Body of pancreas (tissue), 4 donors: ENCODE measurements at regions not wholly inside any gene's neighbourhood (a gene's known extent, or its start where the extent isn't known, plus 50 kb on each side); places are given as distances from the start of the nearest gene placed in this dataset.

ENCODE experiments used
- ATAC-seq: fragments of 150-250 bp; one replicate; pipeline ENCODE4 v1.9.1; 2016
- DNase-seq, 4 donors: peaks; one replicate each; pipeline ENCODE4 v3.0.0-alpha.2; 2019
- H3K27ac ChIP-seq, 4 donors: fragments of 200-600 bp; sonication (generic); 1 replicate in 3 of 4; 2 replicates in 1 of 4; pipeline versions ENCODE4 v1.5.1 to v1.6.1; 2016 to 2019; ENCODE audit warnings: mild to moderate bottlenecking in 1 of 4, mixed read lengths in 1 of 4, moderate library complexity in 1 of 4
- H3K27me3 ChIP-seq, 2 donors: fragments of 200-600 bp; sonication (generic); one replicate each; pipeline ENCODE4 v1.6.0; 2016; ENCODE audit warnings: mild to moderate bottlenecking in 1 of 2
- H3K36me3 ChIP-seq, 2 donors: fragments of 200-600 bp; sonication (generic); replicated peaks in 1 of 2; 2 replicates each; pipeline ENCODE4 v1.5.1; 2016; ENCODE audit warnings: low read depth in 2 of 2; ENCODE audit not compliant: insufficient read depth in 1 of 2
- H3K4me1 ChIP-seq: fragments of 200-600 bp; sonication (generic); one replicate; pipeline ENCODE4 v1.6.0; 2016
- H3K4me3 ChIP-seq, 2 donors: fragments of 200-600 bp; sonication (generic); 1 replicate in 1 of 2; 2 replicates in 1 of 2; pipeline ENCODE4 v1.5.1; 2016 to 2019
- H3K9me3 ChIP-seq, 3 donors: fragments of 200-600 bp; sonication (generic); 1 replicate in 2 of 3; 2 replicates in 1 of 3; pipeline ENCODE4 v1.5.1; 2016
- CTCF ChIP-seq, 7 experiments: fragments of 450-650 bp in 4 of 7; fragments of 200-600 bp in 3 of 7; sonication (generic) in 3 of 7; IDR thresholded peaks; one replicate each; pipeline ENCODE4 v1.5.1; 2016 to 2019; ENCODE audit warnings: antibody characterized with exemption in 7 of 7
- POLR2A ChIP-seq, 3 donors: fragments of 450-650 bp; IDR thresholded peaks; one replicate each; pipeline ENCODE4 v1.6.1; 2016; ENCODE audit warnings: antibody characterized with exemption in 3 of 3, mild to moderate bottlenecking in 2 of 3
- WGBS, 2 donors: methylation state at CpG; one replicate each; pipeline ENCODE4 v1.1.5; 2017; 5-methylcytosine and 5-hydroxymethylcytosine counted together
- intact Hi-C: fragments of 100-400 bp; cut with DNase I; formaldehyde crosslinking; loops from one replicate; pipeline ENCODE4 v1.15.1; 2023

DNA sequence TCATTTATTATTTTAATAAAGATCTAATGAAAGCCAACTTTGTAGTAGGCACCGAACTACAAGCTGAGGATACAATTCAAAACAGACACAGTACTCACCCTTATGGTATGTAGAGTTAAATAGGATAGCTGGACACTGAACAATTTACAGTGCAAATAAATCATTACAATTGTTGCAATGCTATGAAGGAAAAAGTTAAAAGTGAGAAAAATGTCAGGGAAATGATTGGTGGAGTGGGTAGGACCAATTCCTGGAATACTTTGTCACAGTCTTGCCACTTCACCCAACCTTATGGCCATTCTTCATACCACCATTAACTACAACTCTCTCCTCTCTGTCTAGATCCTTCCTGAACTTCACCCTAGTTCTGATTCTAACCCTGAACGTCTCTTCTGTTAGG, 70.1 kb upstream of the CCSER1 start:
- H3K4me1 ChIP-seq: no peaks in the 10 kb centered on the region

DNA sequence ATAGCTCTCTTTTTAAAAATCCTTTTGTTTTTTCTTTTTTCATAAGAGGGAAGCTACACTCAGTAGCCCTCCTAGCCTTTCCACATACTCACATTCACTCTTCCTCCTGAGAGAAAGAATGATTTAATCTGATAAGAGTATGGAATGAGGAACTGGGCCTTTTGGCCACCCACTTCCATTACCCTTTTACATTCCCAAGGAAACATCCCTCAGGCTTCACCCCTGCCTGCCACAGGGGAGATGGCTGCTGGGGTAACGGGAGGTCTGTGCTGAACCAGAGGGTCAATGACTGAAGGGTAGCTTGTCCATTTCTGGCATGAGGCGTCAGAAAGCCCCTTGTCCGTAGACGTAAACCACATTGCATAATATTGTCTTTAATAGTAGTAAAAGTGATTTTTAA, 67.2 kb upstream of the CCSER1 start:
- H3K9me3 ChIP-seq: no peaks in the 10 kb centered on the region
- intact Hi-C loops: no loop called here
- TF ChIP-seq POLR2A (IDR thresholded peaks at IDR 0.05): no peak
- TF ChIP-seq CTCF (IDR thresholded peaks at IDR 0.05): no peak
- no peaks in the 10 kb centered on the region for H3K4me1 ChIP-seq
- no peaks in the 10 kb centered on the region for H3K36me3 ChIP-seq
- 84 to 88% methylated on average over 4 of the region's 4 CpGs for WGBS, 2 donors
- H3K27ac ChIP-seq: no peak overlapping the region
- no peak for DNase-seq
- H3K4me3 ChIP-seq: no peak overlapping the region
- H3K27me3 ChIP-seq: no peaks in the 10 kb centered on the region
- no peak for ATAC-seq

More for the DNA sequence above, 70.1 kb upstream of the CCSER1 start:
- WGBS, 2 donors: 53 to 58% methylated on average over 2 of the region's 2 CpGs
- intact Hi-C loops: no loop called here
- H3K9me3 ChIP-seq: no peaks in the 10 kb centered on the region
- H3K27ac ChIP-seq: no peak overlapping the region
- H3K4me3 ChIP-seq: no peak overlapping the region
- H3K27me3 ChIP-seq: no peaks in the 10 kb centered on the region
- no peak for ATAC-seq
- no peak for DNase-seq
- TF ChIP-seq POLR2A (IDR thresholded peaks at IDR 0.05) (no peak), CTCF (IDR thresholded peaks at IDR 0.05) (no peak)
- no peaks in the 10 kb centered on the region for H3K36me3 ChIP-seq

DNA sequence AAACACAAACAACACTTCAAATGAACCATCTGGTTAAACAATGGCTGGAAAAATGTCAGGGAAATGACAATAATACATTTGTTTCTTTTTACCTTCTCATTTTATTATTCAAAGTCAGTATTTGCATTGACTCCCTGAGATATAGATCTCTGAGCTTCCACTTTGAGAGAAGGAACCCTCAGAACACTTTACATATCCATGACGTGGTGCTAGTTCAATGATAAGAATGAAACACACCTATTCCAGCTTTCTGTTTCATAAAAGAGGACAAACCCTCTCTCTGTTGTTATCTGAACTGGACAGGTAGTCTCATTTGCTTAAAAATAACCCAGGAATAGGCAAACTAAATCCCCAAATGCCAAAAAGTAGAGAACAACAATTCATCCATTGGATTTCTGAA, 65.3 kb upstream of the CCSER1 start:
- Histone ChIP-seq H3K27me3 (no peaks in the 10 kb centered on the region), H3K4me1 (no peaks in the 10 kb centered on the region), H3K36me3 (no peaks in the 10 kb centered on the region), H3K27ac (no peak overlapping the region), H3K4me3 (no peak overlapping the region), H3K9me3 (no peaks in the 10 kb centered on the region)
- ATAC-seq (no peak), DNase-seq (no peak)
- WGBS, 2 donors: 47 to 51% methylated on average over 1 of the region's 1 CpG
- no peak for TF ChIP-seq POLR2A (IDR thresholded peaks at IDR 0.05)
- no peak for TF ChIP-seq CTCF (IDR thresholded peaks at IDR 0.05)
- intact Hi-C loops: no loop called here

DNA sequence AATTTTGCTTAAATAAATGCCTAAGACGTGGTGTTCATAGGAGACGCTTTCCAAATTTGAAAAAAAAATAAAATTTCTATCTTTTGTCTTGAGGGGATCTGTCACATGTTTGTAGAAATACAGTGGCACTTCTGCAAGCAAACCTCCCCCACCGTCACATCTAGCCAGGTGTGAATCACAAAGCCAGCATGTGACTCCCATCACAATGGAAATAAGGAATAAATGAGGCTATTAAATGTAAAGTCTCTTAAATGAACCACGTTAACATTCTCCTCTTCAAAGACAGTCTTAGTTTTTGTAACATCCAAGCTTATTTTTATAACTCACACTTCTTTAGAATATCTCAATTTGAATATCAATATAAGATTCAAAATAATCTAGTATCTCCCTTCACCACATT, 63.0 kb upstream of the CCSER1 start:
- no peak for ATAC-seq

More for the DNA sequence above, 63.0 kb upstream of the CCSER1 start:
- H3K4me1 ChIP-seq: no peaks in the 10 kb centered on the region
- TF ChIP-seq POLR2A (IDR thresholded peaks at IDR 0.05) (no peak), CTCF (IDR thresholded peaks at IDR 0.05) (no peak)
- no peaks in the 10 kb centered on the region for H3K36me3 ChIP-seq
- no peak overlapping the region for H3K4me3 ChIP-seq
- no peaks in the 10 kb centered on the region for H3K9me3 ChIP-seq
- H3K27ac ChIP-seq: no peak overlapping the region
- DNase-seq: no peak
- intact Hi-C loops: no loop called here
- no peaks in the 10 kb centered on the region for H3K27me3 ChIP-seq
- WGBS, 2 donors: 66 to 81% methylated on average over 4 of the region's 4 CpGs
